ENCODE measurements at regions not wholly inside any gene's neighbourhood (a gene's known extent, or its start where the extent isn't known, plus 50 kb on each side); places are given as distances from the start of the nearest gene placed in this dataset.
A peak's percentile ranks its signal among the peaks of the same experiment; 100 is the strongest.
"Not testable (repeated sequence)": the region's sequence is repeated elsewhere in the genome, so short reads cannot be mapped to it uniquely, and the experiment has no call there.

DNA sequence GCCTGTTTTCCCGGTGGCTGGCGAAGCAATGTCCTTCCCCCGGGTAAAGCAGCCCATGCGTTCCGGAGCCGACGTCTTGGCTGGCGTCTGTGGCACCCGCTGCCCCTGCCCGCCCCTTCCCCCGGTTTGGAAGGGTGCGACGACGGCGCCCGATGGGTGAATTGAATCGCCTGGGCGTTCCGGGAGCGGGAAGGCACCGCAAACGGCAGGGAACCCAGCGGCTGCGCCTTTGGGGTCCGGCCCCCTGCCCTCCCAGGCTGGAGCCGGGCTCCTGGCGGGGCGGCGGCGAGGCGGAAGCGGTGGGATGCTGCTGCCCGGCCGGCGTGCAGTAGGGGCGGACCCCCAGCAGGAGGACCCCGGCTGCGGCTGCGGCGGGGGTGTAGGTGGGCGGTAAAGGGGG is 123.6 kb upstream of the RHOU start:
- DNase-seq = not testable (repeated sequence)

GRCh38 chr1:228622002-228622716 is 113.1 kb upstream of the RHOU start:
- DNase-seq = not testable (repeated sequence)

- DNase-seq = not testable (repeated sequence)
Measured at GRCh38 chr1:228626481-228626880, 108.8 kb upstream of the RHOU start.

GRCh38 chr1:228632858-228633257 is 102.4 kb upstream of the RHOU start:
- DNase-seq = not testable (repeated sequence)

DNA sequence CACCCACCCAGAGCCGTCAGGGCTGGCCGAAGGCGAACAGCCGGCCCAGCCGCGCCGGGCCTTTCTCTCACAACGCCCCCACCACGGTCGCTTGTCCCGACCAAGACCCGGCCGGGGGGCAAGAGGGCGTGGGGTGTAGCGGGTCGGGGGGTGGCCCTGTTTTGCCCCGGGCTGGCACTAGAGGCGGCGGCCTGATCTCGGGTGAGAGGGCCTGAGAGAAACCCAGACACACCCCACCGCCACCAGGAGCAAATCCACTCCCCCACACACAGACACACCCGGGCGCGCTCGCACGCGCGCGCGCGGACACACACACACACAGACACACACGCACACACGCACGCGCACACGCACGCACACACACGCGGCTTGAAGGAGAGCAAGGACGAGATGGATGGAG is 100.0 kb upstream of the RHOU start:
- peak; percentile 55 for DNase-seq

- DNase-seq = not testable (repeated sequence)
Measured at GRCh38 chr1:228637529-228637928, 97.8 kb upstream of the RHOU start.

GRCh38 chr1:228646717-228647522 is 88.4 kb upstream of the RHOU start:
- peak; percentile 56 for DNase-seq

DNA sequence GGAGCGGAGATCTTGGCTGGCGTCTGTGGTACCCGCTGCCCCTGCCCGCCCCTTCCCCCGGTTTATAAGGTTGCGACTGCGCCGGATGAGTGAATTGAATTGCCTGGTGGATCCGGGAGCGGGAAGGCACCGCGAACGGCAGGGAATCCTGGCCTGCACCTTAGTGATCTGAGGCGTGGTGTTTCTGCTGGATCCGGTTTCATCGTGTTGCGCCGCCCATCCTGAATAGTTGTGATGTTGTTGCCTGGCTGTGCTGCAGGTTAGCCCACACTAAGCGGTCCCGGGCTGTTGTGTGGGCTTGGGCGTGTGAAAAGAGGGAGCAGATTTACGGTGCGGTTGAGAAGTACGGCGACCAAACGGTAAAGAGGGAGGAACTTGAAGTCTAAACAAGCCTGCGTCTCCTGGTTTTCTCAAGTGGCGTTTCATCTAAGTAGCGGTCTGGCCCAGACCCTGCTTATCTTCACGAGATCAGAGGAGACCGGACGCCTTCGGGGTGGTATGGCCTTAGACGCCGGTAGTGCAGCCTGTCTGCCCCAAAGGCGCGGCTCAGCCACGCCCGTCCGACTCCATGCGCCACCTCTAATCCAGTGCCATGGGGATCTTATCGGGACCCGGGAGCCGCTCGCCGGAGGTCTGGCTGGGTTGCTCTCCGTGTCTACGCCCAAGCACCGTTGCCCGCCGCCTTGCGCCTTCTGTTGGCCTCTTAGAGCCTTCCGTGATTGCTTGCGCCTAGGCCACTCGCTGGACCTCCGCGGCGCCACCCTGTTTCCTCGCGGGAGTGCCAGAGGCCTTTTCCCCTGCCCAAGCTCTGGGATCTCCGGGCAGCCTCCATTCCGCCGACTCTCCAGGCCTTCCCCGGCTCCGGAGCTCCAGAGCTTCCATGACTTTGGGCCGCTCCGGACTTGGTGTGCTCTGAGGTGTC is 87.5 kb upstream of the RHOU start:
- peak; percentile 51 for DNase-seq

GRCh38 chr1:228648647-228649383 is 86.5 kb upstream of the RHOU start:
- DNase-seq = peak; percentile 21

DNA sequence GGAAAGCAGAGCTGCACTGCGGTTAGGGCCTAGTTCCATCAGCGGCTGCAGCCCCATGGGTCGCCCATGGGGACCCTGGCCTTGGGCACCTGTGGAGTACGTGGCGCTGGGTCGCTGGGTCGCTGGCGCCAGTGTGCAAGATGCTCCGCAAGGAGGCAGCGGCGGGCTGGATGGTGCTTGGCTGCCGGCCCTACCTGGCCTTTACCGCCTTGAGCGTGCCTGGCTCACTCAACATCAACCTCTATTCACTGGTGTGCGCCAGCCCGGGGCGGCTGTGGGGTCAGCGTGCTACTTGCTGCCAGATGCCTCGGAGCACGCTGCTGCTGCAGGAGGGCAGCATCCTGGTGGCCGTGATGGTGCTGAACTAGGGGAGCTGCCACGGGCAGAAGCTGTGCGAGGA is 85.1 kb upstream of the RHOU start:
- DNase-seq = no peak

DNA sequence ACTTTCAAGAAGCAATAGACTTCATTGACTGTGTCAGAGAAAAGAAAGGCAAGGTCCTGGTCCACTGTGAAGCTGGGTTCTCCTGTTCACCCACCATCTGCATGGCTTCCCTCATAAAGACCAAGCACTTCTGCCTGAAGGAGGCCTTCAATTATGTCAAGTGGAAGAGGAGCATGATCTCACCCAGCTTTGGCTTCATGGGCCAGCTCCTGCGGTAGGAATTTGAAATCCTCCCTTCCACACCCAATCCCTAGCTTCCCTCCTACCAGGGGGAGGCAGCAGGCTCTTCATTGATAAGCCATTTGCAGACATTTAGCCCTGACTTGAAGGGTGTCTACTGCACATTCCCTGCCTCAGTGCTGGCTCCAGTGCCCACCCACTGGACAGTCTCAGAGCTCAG is 84.3 kb upstream of the RHOU start:
- no peak for DNase-seq

- DNase-seq = no peak
Measured at GRCh38 chr1:228652116-228652515, 83.2 kb upstream of the RHOU start.

- not testable (repeated sequence) for DNase-seq
Measured at GRCh38 chr1:228653057-228653456, 82.2 kb upstream of the RHOU start.

DNA sequence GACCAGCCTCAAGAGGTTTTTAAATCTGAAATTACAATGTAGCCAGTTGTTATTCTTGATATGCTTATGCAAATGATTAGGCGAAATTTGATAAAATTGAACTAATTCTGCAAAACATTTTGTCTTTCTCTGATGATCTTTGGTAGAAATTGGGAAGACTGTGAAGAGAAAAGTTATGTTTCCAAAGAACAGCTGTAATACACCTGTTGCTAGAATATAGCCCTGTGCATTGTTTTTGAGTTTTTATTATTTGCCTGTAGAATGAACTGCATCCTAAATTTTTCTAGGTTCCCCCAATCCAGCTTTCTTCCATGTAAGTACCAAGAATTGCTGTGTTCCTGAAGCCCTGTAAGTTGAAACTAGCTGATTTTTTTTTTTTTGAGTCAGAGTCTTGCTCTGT is 81.5 kb upstream of the RHOU start:
- DNase-seq = no peak

DNA sequence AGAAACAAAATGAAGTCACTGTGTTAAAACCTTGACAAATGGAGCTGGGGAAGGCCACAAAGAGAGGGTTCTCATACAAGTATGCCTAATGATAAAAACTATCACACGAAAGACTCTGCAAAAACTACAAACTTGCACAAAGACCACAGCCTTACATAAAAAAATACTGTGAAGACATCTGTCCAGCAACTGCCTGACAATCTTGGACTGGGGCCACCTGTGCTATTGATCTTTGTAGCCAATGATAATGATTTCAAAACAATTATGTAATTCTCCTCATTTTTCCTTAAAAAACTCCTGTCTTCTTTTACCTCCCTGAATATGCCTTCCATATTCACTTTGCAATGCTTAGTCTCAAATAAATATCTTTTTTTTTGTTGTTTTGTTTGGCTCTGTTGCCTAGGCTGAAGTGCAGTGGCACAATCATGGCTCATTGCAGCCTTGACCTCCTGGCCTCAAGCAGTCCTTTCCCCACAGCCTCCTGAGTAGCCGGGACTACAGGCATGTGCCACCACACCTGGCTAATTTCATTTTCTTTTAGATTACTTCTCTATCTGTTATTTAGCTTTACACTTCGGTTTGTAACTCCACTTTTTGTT is 79.4 kb upstream of the RHOU start:
- DNase-seq = no peak

- not testable (repeated sequence) for DNase-seq
Measured at GRCh38 chr1:228662007-228662689, 73.1 kb upstream of the RHOU start.

DNA sequence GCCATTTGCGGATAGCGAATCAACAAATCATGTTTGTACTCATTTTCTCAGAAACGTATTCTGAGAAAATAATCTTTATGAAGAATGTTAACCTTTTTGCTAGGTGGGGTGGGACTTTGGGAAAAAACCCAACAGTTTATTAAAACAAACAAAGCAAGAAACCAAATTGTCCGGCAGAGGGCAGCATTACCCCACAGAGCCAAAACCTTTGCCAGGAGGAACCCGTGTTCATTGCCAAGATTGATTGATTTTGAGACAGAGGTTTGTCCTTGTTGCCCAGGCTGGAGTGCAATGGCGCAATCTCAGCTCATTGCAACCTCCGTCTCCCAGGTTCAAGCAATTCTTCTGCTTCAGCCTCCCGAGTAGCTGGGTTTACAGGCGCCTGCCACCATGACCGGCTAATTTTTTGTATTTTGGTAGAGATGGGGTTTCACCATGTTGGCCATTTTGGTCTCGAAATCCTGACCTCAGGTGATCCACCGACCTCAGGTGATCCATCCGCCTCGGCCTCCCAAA is 70.8 kb upstream of the RHOU start:
- peak; percentile 87 for DNase-seq

DNA sequence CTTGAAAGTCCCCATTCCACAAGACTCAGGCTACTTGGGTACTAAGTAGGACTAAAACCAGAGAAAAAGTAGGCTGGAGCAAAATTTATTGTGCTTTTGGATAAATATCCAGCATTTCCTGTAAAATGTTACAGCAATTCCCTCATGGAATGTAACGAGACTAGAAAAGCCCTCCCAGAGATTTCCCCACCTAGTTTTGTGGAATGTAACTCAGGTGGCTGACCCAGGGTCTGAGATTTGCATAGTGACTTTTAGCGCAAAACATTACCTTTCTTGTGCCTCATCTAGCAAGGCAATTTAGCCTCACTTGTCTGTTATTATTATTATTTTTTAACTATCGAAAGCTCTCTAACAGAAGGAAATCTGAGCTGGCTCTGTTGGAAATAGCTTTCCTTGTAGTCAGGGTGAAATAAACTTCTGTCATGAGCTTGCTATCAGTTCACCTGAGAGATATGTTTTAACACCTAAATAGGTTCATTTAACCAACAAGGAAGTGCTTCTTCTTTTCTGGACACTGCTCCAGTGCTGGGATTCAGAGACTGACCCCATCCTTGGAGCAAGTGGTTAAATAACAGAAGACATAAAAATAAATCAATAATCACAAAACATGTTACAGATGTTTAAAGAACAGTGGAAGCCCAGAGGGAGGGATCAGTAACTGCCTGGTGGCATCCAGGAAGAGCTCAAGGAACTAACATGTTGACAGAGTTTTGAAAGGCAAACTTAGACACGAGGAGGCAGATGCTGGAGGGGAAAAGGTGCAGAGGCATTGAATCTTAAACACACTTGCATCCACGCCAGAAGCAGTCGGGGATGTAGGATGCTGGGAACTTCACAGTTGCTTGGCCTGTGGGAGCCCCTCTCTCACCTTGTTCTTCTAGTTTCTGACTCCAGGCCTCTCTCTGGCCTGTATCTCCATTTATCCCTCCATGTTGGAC is 68.3 kb upstream of the RHOU start:
- DNase-seq = no peak

- DNase-seq = no peak
Measured at GRCh38 chr1:228668553-228669241, 66.6 kb upstream of the RHOU start.

Data from right forelimb (tissue), 1 donor.